OCI-LY1 (cell line): ENCODE measurements at regions not wholly inside any gene's neighbourhood (a gene's known extent, or its start where the extent isn't known, plus 50 kb on each side); places are given as distances from the start of the nearest gene placed in this dataset.

Source experiments
- H2AFZ ChIP-seq: fragments of 200-600 bp; sonication (generic), shearing (Covaris generic); 2 replicates; pipeline ENCODE4 v1.6.0; 2014; ENCODE audit warnings: antibody characterized with exemption, mild to moderate bottlenecking, low read length
- H3F3A ChIP-seq: fragments of 200-600 bp; sonication (generic), shearing (Covaris generic); 2 replicates; pipeline ENCODE4 v1.6.0; 2014; ENCODE audit warnings: mild to moderate bottlenecking, antibody characterized with exemption, low read length, moderate library complexity; ENCODE audit not compliant: insufficient read depth
- H3K27ac ChIP-seq: fragments of 200-600 bp; sonication (generic); 2 replicates; pipeline ENCODE4 v1.5.1; 2014; ENCODE audit warnings: low read length, mixed run types, mild to moderate bottlenecking, low read depth; ENCODE audit not compliant: poor library complexity, severe bottlenecking
- H3K27me3 ChIP-seq: fragments of 200-600 bp; sonication (generic); 2 replicates; pipeline ENCODE4 v1.6.0; 2014; ENCODE audit warnings: antibody characterized with exemption, mild to moderate bottlenecking, low read length, moderate library complexity; ENCODE audit not compliant: insufficient read depth
- H3K36me3 ChIP-seq: fragments of 200-600 bp; sonication (generic); 2 replicates; pipeline ENCODE4 v1.6.1; 2014; ENCODE audit warnings: mild to moderate bottlenecking, antibody characterized with exemption, low read length, moderate library complexity, mixed read lengths; ENCODE audit not compliant: insufficient read depth
- H3K4me1 ChIP-seq: fragments of 200-600 bp; sonication (generic); 2 replicates; pipeline ENCODE4 v1.5.1; 2014; ENCODE audit warnings: mild to moderate bottlenecking, low read length, moderate library complexity; ENCODE audit not compliant: insufficient read depth, severe bottlenecking
- H3K4me2 ChIP-seq: fragments of 200-600 bp; sonication (generic), shearing (Covaris generic); 2 replicates; pipeline ENCODE4 v1.6.1; 2014; ENCODE audit warnings: low read length
- H3K4me3 ChIP-seq: fragments of 200-600 bp; sonication (generic); 2 replicates; pipeline ENCODE4 v1.5.1; 2014; ENCODE audit warnings: low read length, low read depth, mild to moderate bottlenecking, mixed read lengths; ENCODE audit not compliant: poor library complexity, severe bottlenecking
- H3K79me2 ChIP-seq: fragments of 200-600 bp; shearing (Covaris generic); 2 replicates; pipeline ENCODE4 v1.6.1; 2016; ENCODE audit warnings: mixed run types, low read length, mixed read lengths; ENCODE audit not compliant: insufficient read depth
- H3K9ac ChIP-seq: fragments of 200-600 bp; sonication (generic), shearing (Covaris generic); 2 replicates; pipeline ENCODE4 v1.6.1; 2014; ENCODE audit warnings: mild to moderate bottlenecking, low read length, mixed read lengths
- H3K9me2 ChIP-seq: fragments of 200-600 bp; sonication (generic), shearing (Covaris generic); 2 replicates; pipeline ENCODE4 v1.6.1; 2014; ENCODE audit warnings: low read depth, mild to moderate bottlenecking, low read length, mixed read lengths
- H3K9me3 ChIP-seq: fragments of 200-600 bp; shearing (Covaris generic); 2 replicates; pipeline ENCODE4 v1.6.1; 2014; ENCODE audit warnings: low read length, mixed read lengths
- H4K20me1 ChIP-seq: fragments of 200-600 bp; sonication (generic), shearing (Covaris generic); 2 replicates; pipeline ENCODE4 v1.6.0; 2016; ENCODE audit warnings: mild to moderate bottlenecking, low read length; ENCODE audit not compliant: insufficient read depth
- EZH2 ChIP-seq: fragments of 200-600 bp; sonication (generic), shearing (Covaris generic); IDR thresholded peaks from 2 replicates; pipeline ENCODE4 v1.8.0; 2017; ENCODE audit warnings: borderline replicate concordance, mixed run types, mild to moderate bottlenecking, antibody characterized with exemption, low read length, moderate library complexity, mixed read lengths
- TF ChIP-seq, protein P1 (sequence below): fragments of 200-600 bp; sonication (generic), shearing (Covaris generic); IDR thresholded peaks from 2 replicates; pipeline ENCODE4 v1.5.1; 2017; ENCODE audit warnings: mild to moderate bottlenecking, antibody characterized with exemption, low read length, moderate library complexity, mixed read lengths

DNA sequence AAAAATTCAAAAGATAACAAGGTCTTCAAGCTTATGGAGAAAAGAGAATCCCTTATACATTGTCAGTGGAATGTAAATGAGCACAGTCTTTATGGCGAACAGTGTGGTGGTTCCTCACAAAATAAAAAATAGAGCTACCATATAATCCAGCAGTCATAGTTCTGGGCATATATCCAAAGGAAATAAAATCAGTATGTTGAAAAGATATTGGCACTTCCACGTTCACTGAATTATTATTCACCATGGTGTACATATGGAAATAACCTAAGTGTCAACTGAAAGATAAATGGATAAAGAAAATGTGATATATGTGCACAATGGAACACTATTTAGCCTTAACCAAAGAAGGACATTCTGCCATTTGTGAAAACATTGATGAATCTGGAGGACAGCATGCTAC, 1161.2 kb downstream of the ROBO2 start:
- H3K27me3 ChIP-seq, result no peaks in the 10 kb centered on the region
- no peak overlapping the region for H2AFZ ChIP-seq
- H3K9ac ChIP-seq, result no peak overlapping the region
- H3K27ac ChIP-seq, result no peak overlapping the region
- H3K4me3 ChIP-seq, result no peak overlapping the region
- H3K79me2 ChIP-seq, result no peaks in the 10 kb centered on the region
- no peaks in the 10 kb centered on the region for H3F3A ChIP-seq
- TF ChIP-seq EZH2, result no peak
- H3K36me3 ChIP-seq, result no peaks in the 10 kb centered on the region
- no peaks in the 10 kb centered on the region for H3K4me1 ChIP-seq
- no peaks in the 10 kb centered on the region for H3K9me3 ChIP-seq
- H3K9me2 ChIP-seq, result no peaks in the 10 kb centered on the region
- H3K4me2 ChIP-seq, result no peak overlapping the region
- H4K20me1 ChIP-seq, result no peaks in the 10 kb centered on the region

DNA sequence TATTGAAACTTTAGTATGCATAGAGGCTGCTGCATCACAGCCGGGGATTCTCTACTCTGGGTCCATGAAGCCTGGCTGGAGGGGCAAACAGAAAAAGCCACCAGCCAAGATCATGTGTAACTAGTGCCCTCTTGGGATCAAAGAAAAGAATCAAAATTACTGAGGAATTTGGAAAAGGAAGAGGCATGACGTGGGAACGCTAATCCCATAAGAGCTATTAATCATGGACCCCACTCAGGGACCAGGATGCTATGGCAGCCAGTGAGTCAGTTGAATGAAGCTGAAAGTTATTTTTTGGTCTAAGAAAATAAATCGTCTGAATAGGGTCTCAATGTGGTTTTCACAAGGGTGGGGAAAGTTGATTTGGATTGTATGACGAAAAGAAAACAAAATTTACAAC, 1165.1 kb downstream of the ROBO2 start:
- Histone ChIP-seq H3K27ac (no peak overlapping the region), H2AFZ (no peak overlapping the region), H3K9me2 (no peaks in the 10 kb centered on the region), H3K79me2 (no peaks in the 10 kb centered on the region), H3K4me2 (no peak overlapping the region), H3F3A (no peaks in the 10 kb centered on the region), H3K4me1 (no peaks in the 10 kb centered on the region), H3K36me3 (no peaks in the 10 kb centered on the region), H3K27me3 (no peaks in the 10 kb centered on the region), H4K20me1 (no peaks in the 10 kb centered on the region), H3K9ac (no peak overlapping the region), H3K4me3 (no peak overlapping the region), H3K9me3 (no peaks in the 10 kb centered on the region)
- TF ChIP-seq, protein P1, sequence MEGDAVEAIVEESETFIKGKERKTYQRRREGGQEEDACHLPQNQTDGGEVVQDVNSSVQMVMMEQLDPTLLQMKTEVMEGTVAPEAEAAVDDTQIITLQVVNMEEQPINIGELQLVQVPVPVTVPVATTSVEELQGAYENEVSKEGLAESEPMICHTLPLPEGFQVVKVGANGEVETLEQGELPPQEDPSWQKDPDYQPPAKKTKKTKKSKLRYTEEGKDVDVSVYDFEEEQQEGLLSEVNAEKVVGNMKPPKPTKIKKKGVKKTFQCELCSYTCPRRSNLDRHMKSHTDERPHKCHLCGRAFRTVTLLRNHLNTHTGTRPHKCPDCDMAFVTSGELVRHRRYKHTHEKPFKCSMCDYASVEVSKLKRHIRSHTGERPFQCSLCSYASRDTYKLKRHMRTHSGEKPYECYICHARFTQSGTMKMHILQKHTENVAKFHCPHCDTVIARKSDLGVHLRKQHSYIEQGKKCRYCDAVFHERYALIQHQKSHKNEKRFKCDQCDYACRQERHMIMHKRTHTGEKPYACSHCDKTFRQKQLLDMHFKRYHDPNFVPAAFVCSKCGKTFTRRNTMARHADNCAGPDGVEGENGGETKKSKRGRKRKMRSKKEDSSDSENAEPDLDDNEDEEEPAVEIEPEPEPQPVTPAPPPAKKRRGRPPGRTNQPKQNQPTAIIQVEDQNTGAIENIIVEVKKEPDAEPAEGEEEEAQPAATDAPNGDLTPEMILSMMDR, result no peak
- no peak for TF ChIP-seq EZH2

DNA sequence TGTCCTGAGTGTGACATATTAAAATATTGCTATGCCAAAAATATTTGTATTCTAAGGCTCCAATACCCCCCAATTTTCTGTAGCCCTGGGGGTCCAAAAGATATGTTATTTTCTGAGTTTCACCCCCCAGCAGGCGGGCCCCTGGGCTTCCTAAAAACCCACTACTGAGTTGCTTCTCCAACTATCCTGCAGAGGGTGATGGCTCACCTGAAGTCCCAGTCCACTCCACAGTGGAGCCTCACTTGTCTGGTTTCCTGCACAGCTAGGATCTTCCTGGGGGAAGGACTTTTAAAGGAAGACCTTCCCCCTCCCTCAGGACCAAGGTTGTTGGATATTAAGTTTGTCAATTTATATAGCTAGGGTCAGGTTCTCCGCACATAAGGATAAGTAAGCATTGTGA, 1181.4 kb downstream of the ROBO2 start:
- Histone ChIP-seq H3K9me3 (no peaks in the 10 kb centered on the region), H3K27ac (no peak overlapping the region), H3K9ac (no peak overlapping the region), H3K79me2 (no peaks in the 10 kb centered on the region), H3K4me2 (no peak overlapping the region), H4K20me1 (no peaks in the 10 kb centered on the region), H3K4me3 (no peak overlapping the region), H3K27me3 (no peaks in the 10 kb centered on the region), H3K4me1 (no peaks in the 10 kb centered on the region), H2AFZ (no peak overlapping the region), H3F3A (no peaks in the 10 kb centered on the region), H3K9me2 (no peaks in the 10 kb centered on the region), H3K36me3 (no peaks in the 10 kb centered on the region)
- TF ChIP-seq, protein P1, result no peak
- no peak for TF ChIP-seq EZH2

DNA sequence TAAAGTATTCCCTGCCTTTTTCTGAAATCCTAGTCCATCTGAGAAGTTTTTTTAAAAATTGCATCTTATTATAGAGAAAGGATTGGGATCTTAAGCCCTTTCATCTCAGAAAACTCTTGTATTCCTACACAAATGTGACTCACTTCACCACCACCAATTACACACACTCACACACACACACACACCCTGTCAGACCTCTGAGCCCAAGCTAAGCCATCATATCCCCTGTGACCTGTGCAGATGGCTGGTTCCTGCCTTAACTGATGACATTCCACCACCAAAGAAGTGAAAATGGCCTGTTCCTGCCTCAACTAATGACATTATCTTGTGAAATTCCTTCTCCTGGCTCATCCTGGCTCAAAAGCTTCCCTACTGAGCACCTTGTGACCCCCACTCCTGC, 1181.9 kb downstream of the ROBO2 start:
- H3K36me3 ChIP-seq, result no peaks in the 10 kb centered on the region
- H2AFZ ChIP-seq, result no peak overlapping the region
- no peaks in the 10 kb centered on the region for H4K20me1 ChIP-seq
- H3K4me3 ChIP-seq, result no peak overlapping the region
- no peak overlapping the region for H3K27ac ChIP-seq
- H3K4me2 ChIP-seq, result no peak overlapping the region
- no peaks in the 10 kb centered on the region for H3K9me3 ChIP-seq
- H3F3A ChIP-seq, result no peaks in the 10 kb centered on the region
- H3K27me3 ChIP-seq, result no peaks in the 10 kb centered on the region
- H3K9me2 ChIP-seq, result no peaks in the 10 kb centered on the region
- no peak overlapping the region for H3K9ac ChIP-seq
- TF ChIP-seq, protein P1, result no peak
- no peak for TF ChIP-seq EZH2
- H3K4me1 ChIP-seq, result no peaks in the 10 kb centered on the region
- H3K79me2 ChIP-seq, result no peaks in the 10 kb centered on the region
